GM12878 (cell line): ENCODE measurements at regions not wholly inside any gene's neighbourhood (a gene's known extent, or its start where the extent isn't known, plus 50 kb on each side); places are given as distances from the start of the nearest gene placed in this dataset.

ENCODE experiments used
- ATAC-seq: fragments of 200-7000 bp; cut with Tn5 transposase; 3 replicates; pipeline ENCODE4 v1.9.1; 2020; ENCODE audit warnings: mild to moderate bottlenecking, moderate library complexity
- BruUV-seq: library from RNA; stranded (reverse); fragments of 400-500 nt; replicated peaks from 2 replicates; lab custom pipeline; 2021; lab: Mats Ljungman, UMichigan
- CTCF ChIA-PET: fragments of 300-600 bp; sonication (Branson Sonifier 250); formaldehyde crosslinking; extraction: SDS; loops from one replicate; lab custom pipeline; 2021; ENCODE audit warnings: inconsistent platforms; lab: Yijun Ruan, JAX
- POLR2A ChIA-PET: fragments of 350-600 bp; formaldehyde crosslinking; extraction: SDS; loops from one replicate; lab custom pipeline; 2021; ENCODE audit warnings: inconsistent platforms; lab: Charles Lee
- RAD21 ChIA-PET: fragments of 300-600 bp; sonication (Branson Sonifier 250); formaldehyde crosslinking; loops from one replicate; lab custom pipeline; 2023; ENCODE audit warnings: antibody characterized with exemption; ENCODE audit not compliant: unreplicated experiment; lab: Charles Lee
- SMC1A ChIA-PET: fragments of 300-600 bp; sonication (Branson Sonifier 250); formaldehyde crosslinking; loops from one replicate; lab custom pipeline; 2023; ENCODE audit not compliant: unreplicated experiment, uncharacterized antibody; lab: Charles Lee
- DNase-seq: peaks from one replicate; pipeline ENCODE4 v3.0.0-alpha.2; 2011; ENCODE audit warnings: low read depth, low spot score
- FAIRE-seq: peaks from 3 replicates; lab custom pipeline; 2011; peaks lifted over from hg19 to GRCh38; lab: Jason Lieb, UNC
- H2AFZ ChIP-seq: 2 replicates; pipeline ENCODE4 v1.6.0; 2011; ENCODE audit warnings: low read depth, low read length, control low read depth; ENCODE audit not compliant: control insufficient read depth
- H3K27ac ChIP-seq: 2 replicates; pipeline ENCODE4 v1.5.1; 2011; ENCODE audit warnings: control low read depth; ENCODE audit not compliant: control insufficient read depth, insufficient read depth
- H3K27me3 ChIP-seq, 2 experiments: replicated peaks in 1 of 2; 2 replicates each; pipeline versions ENCODE4 v1.6.0 to v1.6.1; 2011; ENCODE audit warnings: low read length in 1 of 2; ENCODE audit not compliant: control insufficient read depth in 2 of 2, insufficient read depth in 2 of 2
- H3K36me3 ChIP-seq, 2 experiments: 2 replicates each; pipeline ENCODE4 v1.5.1; 2011; ENCODE audit warnings: low read length in 1 of 2; ENCODE audit not compliant: control insufficient read depth in 2 of 2, insufficient read depth in 2 of 2
- H3K4me1 ChIP-seq: 2 replicates; pipeline ENCODE4 v1.6.1; 2011; ENCODE audit warnings: mild to moderate bottlenecking, low read length, moderate library complexity, mixed read lengths; ENCODE audit not compliant: control insufficient read depth, insufficient read depth
- H3K4me2 ChIP-seq: 2 replicates; pipeline ENCODE4 v1.6.0; 2011; ENCODE audit warnings: control low read depth; ENCODE audit not compliant: control insufficient read depth, insufficient read depth
- H3K4me3 ChIP-seq: fragments of 200-600 bp; sonication (generic); 2 replicates; pipeline ENCODE4 v1.5.1; 2016
- H3K79me2 ChIP-seq: 2 replicates; pipeline ENCODE4 v1.6.0; 2011; ENCODE audit warnings: low read length; ENCODE audit not compliant: control insufficient read depth, insufficient read depth
- H3K9ac ChIP-seq: 2 replicates; pipeline ENCODE4 v1.8.0; 2011; ENCODE audit warnings: low read length, control low read depth, mixed read lengths; ENCODE audit not compliant: control insufficient read depth, insufficient read depth
- H3K9me3 ChIP-seq: replicated peaks from 3 replicates; pipeline ENCODE4 v1.5.1; 2011; ENCODE audit warnings: mild to moderate bottlenecking, low read length; ENCODE audit not compliant: control insufficient read depth, insufficient read depth
- H4K20me1 ChIP-seq: 2 replicates; pipeline ENCODE4 v1.6.0; 2011; ENCODE audit not compliant: control insufficient read depth, insufficient read depth
- EZH2 ChIP-seq: IDR thresholded peaks from 2 replicates; pipeline ENCODE4 v1.6.1; 2012; ENCODE audit warnings: low read depth, mild to moderate bottlenecking, control low read depth, inconsistent platforms, low read length, borderline replicate concordance; ENCODE audit not compliant: control insufficient read depth
- GATAD2B ChIP-seq: fragments of 450-650 bp; conservative IDR thresholded peaks from 2 replicates; pipeline ENCODE4 v1.6.1; 2017; ENCODE audit warnings: low read depth, mild to moderate bottlenecking, moderate library complexity
- LARP7 ChIP-seq: fragments of 450-650 bp; IDR thresholded peaks from 2 replicates; pipeline ENCODE4 v1.6.1; 2017; ENCODE audit warnings: mild to moderate bottlenecking
- RAD21 ChIP-seq: IDR thresholded peaks from 2 replicates; pipeline ENCODE4 v1.6.1; 2011; ENCODE audit warnings: mild to moderate bottlenecking, low read depth, low read length, moderate library complexity; ENCODE audit not compliant: insufficient read depth
- SIX5 ChIP-seq: IDR thresholded peaks from 2 replicates; pipeline ENCODE4 v1.6.1; 2011; ENCODE audit warnings: mild to moderate bottlenecking, low read depth, low read length, moderate library complexity; ENCODE audit not compliant: severe bottlenecking
- SUPT20H ChIP-seq: IDR thresholded peaks from 2 replicates; pipeline ENCODE4 v1.6.1; 2011; ENCODE audit warnings: low read depth, mild to moderate bottlenecking, low read length, moderate library complexity, borderline replicate concordance; ENCODE audit not compliant: control insufficient read depth
- WGBS: methylation state at CpG from one replicate; pipeline ENCODE4 v1.1.6; 2016; ENCODE audit warnings: low lambda C conversion rate; ENCODE audit not compliant: insufficient replicate concordance, insufficient coverage; ENCODE audit errors: missing lambda C conversion rate; 5-methylcytosine and 5-hydroxymethylcytosine counted together
- in situ Hi-C: fragments of 300-500 bp; cut with MboI; formaldehyde crosslinking; loops from 9 replicates; pipeline ENCODE4 v1.14.3; 2018; ENCODE audit warnings: mixed read lengths
- intact Hi-C: fragments of 100-400 bp; cut with micrococcal nuclease; formaldehyde crosslinking; loops from one replicate; pipeline ENCODE4 v1.14.2; 2022; ENCODE audit not compliant: unreplicated experiment

DNA sequence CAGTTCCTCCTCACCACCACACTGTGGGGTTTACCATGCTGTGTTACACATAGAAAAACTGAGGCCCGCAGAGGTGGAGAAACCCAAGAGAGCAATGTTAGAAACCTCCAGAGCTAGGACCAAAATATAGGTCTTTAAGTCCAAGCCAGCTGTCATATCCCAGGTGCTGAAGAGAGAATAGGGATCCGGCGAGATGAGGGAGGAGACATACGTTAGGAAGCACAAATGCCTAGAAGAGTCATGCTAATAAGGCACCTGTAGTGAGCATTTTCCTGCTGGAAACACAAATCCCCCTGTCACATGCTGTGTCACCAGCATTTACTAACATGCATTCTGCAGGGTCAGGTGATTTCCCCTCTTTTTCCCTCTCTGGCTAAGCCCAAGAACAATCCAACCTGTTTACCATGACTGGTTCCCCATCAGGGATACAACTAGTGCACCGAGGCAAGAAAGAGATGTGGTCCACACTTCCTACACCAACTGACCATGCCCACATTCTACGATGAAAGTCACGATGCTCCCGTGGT lies 168.6 kb upstream of the CAMK1G start (continued):
- TF ChIP-seq EZH2, result no peak

DNA sequence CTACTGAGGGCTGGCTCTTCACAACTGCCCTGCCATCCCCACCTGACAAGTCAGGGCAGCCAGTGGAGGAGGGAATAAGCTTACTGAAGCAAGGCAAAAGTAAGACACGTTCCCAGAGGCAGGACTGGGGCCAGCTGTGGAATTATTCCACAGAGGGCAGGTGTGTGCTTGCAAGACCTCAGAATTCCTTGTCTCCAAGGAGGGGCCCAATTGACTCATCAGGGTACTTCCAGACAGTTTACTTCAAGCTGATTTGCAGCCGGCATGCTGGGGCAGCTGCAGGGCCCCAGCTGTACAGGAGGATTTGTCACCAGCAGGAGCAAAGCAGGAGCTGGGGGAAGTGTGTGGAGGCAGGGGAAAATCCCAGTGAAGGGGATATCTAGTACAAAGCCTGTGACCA lies 167.5 kb upstream of the CAMK1G start:
- no TSS peak for BruUV-seq
- no peaks in the 10 kb centered on the region for H3K36me3 ChIP-seq
- no peaks in the 10 kb centered on the region for H3K4me1 ChIP-seq
- no peak overlapping the region for H3K4me3 ChIP-seq
- H3K79me2 ChIP-seq, result no peaks in the 10 kb centered on the region
- no peak for TF ChIP-seq RAD21
- TF ChIP-seq SUPT20H, result no peak
- no peak for TF ChIP-seq SIX5
- H3K27me3 ChIP-seq, result peaks cover 0 to 4% of the 10 kb centered on the region in 2 experiments; a peak in 1 of 4 replicates
- FAIRE-seq, result no peak
- no peak overlapping the region for H3K27ac ChIP-seq
- H3K9ac ChIP-seq, result no peak overlapping the region
- intact Hi-C loops, result no loop called here
- no peak for ATAC-seq
- SMC1A ChIA-PET, result interaction anchor here (1.2 to 1.9 kb wide), 3 partner anchors 11 to 14 kb away, joined by 4 to 7 read pairs (median 4); no protein-coding TSS in a partner anchor
- 0% methylated on average over 2 of the region's 2 CpGs for WGBS
- no peak overlapping the region for H3K4me2 ChIP-seq
- RAD21 ChIA-PET, result no interaction called here
- no peak for DNase-seq
- H4K20me1 ChIP-seq, result no peaks in the 10 kb centered on the region
- no peaks in the 10 kb centered on the region for H3K9me3 ChIP-seq
- in situ Hi-C loops, result no loop called here
- H2AFZ ChIP-seq, result no peak overlapping the region
- CTCF ChIA-PET, result interaction anchor here (1.2 to 1.5 kb wide), 2 partner anchors 8 to 153 kb away, joined by 3 to 4 read pairs; no protein-coding TSS in a partner anchor
- POLR2A ChIA-PET, result no interaction called here

DNA sequence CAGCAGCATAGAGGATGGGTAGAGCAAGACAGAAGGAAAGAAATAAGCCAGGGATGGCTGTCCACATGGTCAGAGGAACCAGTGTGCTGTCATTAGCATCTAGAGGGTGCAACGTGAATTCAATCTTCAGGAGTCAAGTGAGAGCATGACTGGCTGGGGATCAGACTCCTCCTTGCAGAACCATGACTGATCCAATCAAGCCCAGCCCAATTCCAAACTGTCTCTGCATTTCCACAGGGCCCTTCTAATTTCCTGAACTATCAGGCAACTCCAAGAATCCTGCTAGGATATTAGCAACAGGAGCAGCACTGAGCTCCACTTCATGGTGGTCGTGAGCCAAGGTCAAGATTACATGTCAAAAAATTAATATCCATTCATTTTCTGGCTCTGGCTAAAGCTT lies 166.8 kb upstream of the CAMK1G start:
- H3K79me2 ChIP-seq, result no peaks in the 10 kb centered on the region
- SMC1A ChIA-PET, result interaction anchor here (1.2 to 1.9 kb wide), 3 partner anchors 10 to 15 kb away, joined by 4 to 7 read pairs (median 4); no protein-coding TSS in a partner anchor
- peaks cover 0 to 4% of the 10 kb centered on the region in 2 experiments; a peak in 1 of 4 replicates for H3K27me3 ChIP-seq
- no peaks in the 10 kb centered on the region for H3K9me3 ChIP-seq
- in situ Hi-C loops (no loop called here), intact Hi-C loops (no loop called here)
- no peaks in the 10 kb centered on the region for H3K36me3 ChIP-seq
- no TSS peak for BruUV-seq
- RAD21 ChIA-PET, result no interaction called here
- FAIRE-seq (no peak), DNase-seq (no peak), ATAC-seq (no peak)
- no peak overlapping the region for H2AFZ ChIP-seq
- no peak overlapping the region for H3K4me3 ChIP-seq
- no peak overlapping the region for H3K27ac ChIP-seq
- TF ChIP-seq LARP7, result no peak
- no peak for TF ChIP-seq GATAD2B
- POLR2A ChIA-PET, result interaction anchor here (0.5 kb wide), 1 partner anchor 13 kb away, joined by 3 read pairs; no protein-coding TSS in a partner anchor
- WGBS, result 0% methylated on average over 2 of the region's 2 CpGs
- CTCF ChIA-PET, result no interaction called here
- no peaks in the 10 kb centered on the region for H3K4me1 ChIP-seq
- H3K9ac ChIP-seq, result no peak overlapping the region
- no peaks in the 10 kb centered on the region for H4K20me1 ChIP-seq
- no peak overlapping the region for H3K4me2 ChIP-seq
